T-cell (primary cell): ENCODE measurements at regions not wholly inside any gene's neighbourhood (a gene's known extent, or its start where the extent isn't known, plus 50 kb on each side); places are given as distances from the start of the nearest gene placed in this dataset.
"Not testable (repeated sequence)": the region's sequence is repeated elsewhere in the genome, so short reads cannot be mapped to it uniquely, and the experiment has no call there.

Experiments
- ATAC-seq, 4 experiments: fragments of 200-7000 bp in 3 of 4; fragments of 150-1000 bp in 1 of 4; cut with Tn5 transposase; replicated peaks in 1 of 4; 1 replicate in 3 of 4; 2 replicates in 1 of 4; pipeline ENCODE4 v1.10.0; 2021; ENCODE audit warnings: moderate library complexity in 3 of 4, mild to moderate bottlenecking in 2 of 4, moderate number of reproducible peaks in 1 of 4
- CTCF ChIA-PET, 2 donors: fragments of 300-600 bp; sonication (Branson Sonifier 250); formaldehyde crosslinking; loops; one replicate each; lab custom pipeline; 2022; ENCODE audit warnings: antibody characterized with exemption in 2 of 2; lab: Charles Lee
- POLR2A ChIA-PET, 2 donors: fragments of 300-600 bp; sonication (Branson Sonifier 250); formaldehyde crosslinking; loops; one replicate each; lab custom pipeline; 2022; ENCODE audit warnings: antibody characterized with exemption in 2 of 2; lab: Charles Lee
- DNase-seq, 35 experiments: peaks; one replicate each; pipeline versions ENCODE4 v3.0.0 to v3.0.0-alpha.2; 2013 to 2023
- H3K27ac ChIP-seq: one replicate; pipeline ENCODE4 v1.5.1; 2013; ENCODE audit warnings: low read length
- H3K27me3 ChIP-seq, 2 experiments: replicated peaks in 1 of 2; 1 replicate in 1 of 2; 2 replicates in 1 of 2; pipeline versions ENCODE4 v1.6.1 to v1.7.0; 2013; ENCODE audit warnings: low read length in 1 of 2, mixed read lengths in 1 of 2; ENCODE audit not compliant: control insufficient read depth in 2 of 2, insufficient read depth in 2 of 2; ENCODE audit errors: extremely low read depth in 1 of 2
- H3K36me3 ChIP-seq, 2 donors: 1 replicate in 1 of 2; 2 replicates in 1 of 2; pipeline versions ENCODE4 v1.6.1 to v1.7.0; 2013; ENCODE audit warnings: low read length in 1 of 2; ENCODE audit not compliant: control insufficient read depth in 2 of 2, insufficient read depth in 1 of 2; ENCODE audit errors: extremely low read depth in 1 of 2
- H3K4me1 ChIP-seq, 2 experiments: 1 replicate in 1 of 2; 2 replicates in 1 of 2; pipeline versions ENCODE4 v1.6.1 to v1.7.0; 2013; ENCODE audit warnings: low read length in 2 of 2, mixed read lengths in 1 of 2; ENCODE audit not compliant: insufficient read depth in 2 of 2, control insufficient read depth in 1 of 2; ENCODE audit errors: extremely low read depth in 1 of 2
- H3K4me3 ChIP-seq, 2 donors: 1 replicate in 1 of 2; 2 replicates in 1 of 2; pipeline versions ENCODE4 v1.5.1 to v1.7.0; 2013; ENCODE audit warnings: mild to moderate bottlenecking in 2 of 2, low read length in 1 of 2, moderate library complexity in 1 of 2; ENCODE audit not compliant: control insufficient read depth in 1 of 2; ENCODE audit errors: extremely low read depth in 1 of 2
- H3K9me3 ChIP-seq: 2 replicates; pipeline ENCODE4 v1.7.0; 2013
- H3K27ac Mint-ChIP-seq, 2 donors: one replicate each; pipeline ENCODE4 v1.8.0; 2020 to 2021; ENCODE audit warnings: mild to moderate bottlenecking in 2 of 2, mixed read lengths in 2 of 2
- H3K27me3 Mint-ChIP-seq, 2 donors: one replicate each; pipeline ENCODE4 v1.8.0; 2021 to 2022; ENCODE audit warnings: mixed read lengths in 2 of 2
- H3K36me3 Mint-ChIP-seq: one replicate; pipeline ENCODE4 v1.8.0; 2021; ENCODE audit warnings: mixed read lengths
- H3K4me1 Mint-ChIP-seq, 3 donors: one replicate each; pipeline ENCODE4 v1.8.0; 2020 to 2022; ENCODE audit warnings: mixed read lengths in 3 of 3, mild to moderate bottlenecking in 1 of 3
- H3K4me3 Mint-ChIP-seq, 3 donors: one replicate each; pipeline ENCODE4 v1.8.0; 2020 to 2022; ENCODE audit warnings: mild to moderate bottlenecking in 3 of 3, mixed read lengths in 3 of 3, moderate library complexity in 3 of 3
- H3K9me3 Mint-ChIP-seq, 3 donors: one replicate each; pipeline ENCODE4 v1.8.0; 2020 to 2022; ENCODE audit warnings: mixed read lengths in 3 of 3
- WGBS: methylation state at CpG from one replicate; pipeline ENCODE4 v1.1.5; 2013; ENCODE audit warnings: missing lambda C conversion rate; ENCODE audit not compliant: insufficient coverage; 5-methylcytosine and 5-hydroxymethylcytosine counted together

- peak overlapping the region in 2 of 3 donors; percentile 30 to 41 for H3K4me3 Mint-ChIP-seq
- POLR2A ChIA-PET = interaction anchor here in 1 of 2 donors (0.7 kb wide), 1 partner anchor 978 kb away, joined by 3 read pairs; no protein-coding TSS in a partner anchor
- peaks cover 0 to 2% (median 0%) of the 10 kb centered on the region in 3 donors for H3K9me3 Mint-ChIP-seq
- ATAC-seq (no peak), DNase-seq (peak in 30 of 35 experiments; percentile 0 to 59 (median 24))
- H3K4me1 Mint-ChIP-seq = peaks cover 5 to 9% (median 6%) of the 10 kb centered on the region in 3 donors
- H3K4me1 ChIP-seq = peaks cover 0 to 4% of the 10 kb centered on the region in 2 experiments
- no peaks in the 10 kb centered on the region for H3K36me3 Mint-ChIP-seq
- CTCF ChIA-PET = interaction anchor here (0.8 to 1.8 kb wide), 7 partner anchors 11 to 97 kb away, joined by 3 to 14 read pairs (median 3); no protein-coding TSS in a partner anchor
- peaks cover 20 to 41% of the 10 kb centered on the region in 2 donors for H3K27me3 Mint-ChIP-seq
- no peaks in the 10 kb centered on the region for H3K9me3 ChIP-seq
- H3K36me3 ChIP-seq = no peaks in the 10 kb centered on the region
- H3K27ac Mint-ChIP-seq = no peak overlapping the region
- H3K27ac ChIP-seq = no peak overlapping the region
- no peak overlapping the region for H3K4me3 ChIP-seq
- peaks cover 0 to 5% of the 10 kb centered on the region in 2 experiments for H3K27me3 ChIP-seq
- under 1% methylated on average over 9 of the region's 19 CpGs for WGBS
Measured at GRCh38 chr18:961644-962355, 57.1 kb downstream of the ADCYAP1 start.

DNA sequence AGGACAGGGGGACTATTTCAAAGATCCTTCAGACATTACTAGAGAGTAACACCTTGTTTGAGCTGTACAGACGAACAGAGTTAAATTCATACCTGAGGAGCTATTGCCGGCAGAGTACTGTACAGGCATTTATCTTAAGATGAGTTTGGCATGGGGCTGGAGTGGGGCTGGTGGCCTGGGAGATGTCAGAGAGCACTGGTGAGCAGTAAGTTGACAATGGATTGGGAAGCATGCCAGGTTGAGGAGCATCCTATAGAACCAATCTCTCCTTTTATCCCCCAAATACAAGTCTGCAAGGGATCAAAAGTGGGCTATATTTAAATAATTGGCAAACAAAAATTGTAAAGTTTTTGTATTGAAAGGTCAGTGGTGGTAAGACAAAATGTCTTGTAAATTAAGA, 58.6 kb downstream of the ADCYAP1 start:
- Histone ChIP-seq H3K27ac (no peak overlapping the region), H3K36me3 (no peaks in the 10 kb centered on the region), H3K9me3 (no peaks in the 10 kb centered on the region), H3K4me3 (no peak overlapping the region), H3K27me3 (peaks cover 0 to 5% of the 10 kb centered on the region in 2 experiments), H3K4me1 (peaks cover 0 to 4% of the 10 kb centered on the region in 2 experiments)
- Mint-ChIP-seq H3K36me3 (no peaks in the 10 kb centered on the region), H3K9me3 (peaks cover 0 to 5% (median 0%) of the 10 kb centered on the region in 3 donors), H3K27ac (no peak overlapping the region), H3K4me3 (no peak overlapping the region), H3K4me1 (peaks cover 5 to 9% (median 6%) of the 10 kb centered on the region in 3 donors), H3K27me3 (peaks cover 19 to 34% of the 10 kb centered on the region in 2 donors)
- 60% methylated on average over 2 of the region's 2 CpGs for WGBS
- ATAC-seq (no peak), DNase-seq (no peak)
- ChIA-PET POLR2A (no interaction called here), CTCF (interaction anchor here in 1 of 2 donors (1.1 kb wide), 1 partner anchor 9 kb away, joined by 4 read pairs; no protein-coding TSS in a partner anchor)

- DNase-seq (no peak), ATAC-seq (no peak)
- peaks cover 0 to 5% of the 10 kb centered on the region in 2 experiments for H3K27me3 ChIP-seq
- POLR2A ChIA-PET = no interaction called here
- H3K4me3 ChIP-seq = no peak overlapping the region
- Mint-ChIP-seq H3K36me3 (no peaks in the 10 kb centered on the region), H3K27me3 (peaks cover 15 to 24% of the 10 kb centered on the region in 2 donors), H3K4me1 (peaks cover 5 to 9% (median 6%) of the 10 kb centered on the region in 3 donors), H3K4me3 (no peak overlapping the region), H3K9me3 (peaks cover 2 to 9% (median 8%) of the 10 kb centered on the region in 3 donors), H3K27ac (no peak overlapping the region)
- WGBS = 73% methylated on average over 7 of the region's 11 CpGs
- no peak overlapping the region for H3K27ac ChIP-seq
- CTCF ChIA-PET = no interaction called here
- H3K4me1 ChIP-seq = peaks cover 0 to 4% of the 10 kb centered on the region in 2 experiments
- H3K9me3 ChIP-seq = no peaks in the 10 kb centered on the region
- H3K36me3 ChIP-seq = no peaks in the 10 kb centered on the region
Measured at GRCh38 chr18:965921-966758, 61.5 kb downstream of the ADCYAP1 start.

DNA sequence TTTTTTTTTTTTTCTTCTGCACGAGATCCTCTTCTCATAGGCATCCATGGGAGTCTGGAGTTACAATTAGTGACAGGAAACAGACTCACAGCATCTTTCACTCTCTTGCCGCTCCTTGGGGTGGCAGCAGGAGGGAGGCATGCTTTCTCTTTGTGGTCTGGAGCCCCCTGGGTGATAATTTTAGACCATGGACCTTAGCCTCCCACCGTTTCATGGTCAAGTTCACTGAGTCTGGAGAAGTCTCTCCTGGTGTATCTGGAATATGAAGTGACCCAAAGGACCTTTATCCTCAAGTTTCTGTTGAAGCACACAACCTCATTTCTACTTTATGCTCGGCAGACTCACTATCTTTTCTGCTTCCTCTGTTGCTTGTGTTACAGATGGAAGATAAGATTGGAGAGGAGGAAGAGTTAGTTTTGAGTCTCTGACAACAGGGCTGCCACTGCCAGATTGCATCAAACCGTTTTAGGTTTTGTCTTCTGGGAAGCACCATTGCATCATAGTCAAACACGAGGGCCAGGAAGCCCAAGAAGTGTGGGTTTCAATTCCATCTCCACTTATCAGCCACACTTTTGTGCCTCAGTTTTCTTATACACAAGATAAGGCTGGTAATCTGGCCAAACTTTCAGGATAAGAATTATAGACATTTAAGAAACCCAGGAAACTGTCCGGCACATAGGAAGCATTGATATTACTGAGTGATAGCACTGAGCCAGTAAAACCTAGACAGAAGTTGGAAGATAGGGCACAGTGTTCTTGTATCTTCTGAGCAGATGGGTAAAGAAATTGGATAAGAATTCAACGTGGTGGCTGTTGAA, 62.3 kb downstream of the ADCYAP1 start:
- H3K9me3 Mint-ChIP-seq = peaks cover 2 to 9% (median 8%) of the 10 kb centered on the region in 3 donors
- peaks cover 10 to 21% of the 10 kb centered on the region in 2 donors for H3K27me3 Mint-ChIP-seq
- no peaks in the 10 kb centered on the region for H3K9me3 ChIP-seq
- WGBS = 89% methylated on average over 1 of the region's 8 CpGs
- peaks cover under 1 to 1% (median under 1%) of the 10 kb centered on the region in 3 donors for H3K4me1 Mint-ChIP-seq
- no peak overlapping the region for H3K27ac ChIP-seq
- no peaks in the 10 kb centered on the region for H3K36me3 ChIP-seq
- ATAC-seq = no peak
- no peaks in the 10 kb centered on the region for H3K36me3 Mint-ChIP-seq
- H3K27me3 ChIP-seq = peaks cover 0 to 2% of the 10 kb centered on the region in 2 experiments
- no peak overlapping the region for H3K27ac Mint-ChIP-seq
- ChIA-PET CTCF (no interaction called here), POLR2A (no interaction called here)
- H3K4me1 ChIP-seq = no peaks in the 10 kb centered on the region
- no peak overlapping the region for H3K4me3 ChIP-seq
- H3K4me3 Mint-ChIP-seq = no peak overlapping the region
- DNase-seq = no peak

GRCh38 chr18:968910-969309, 64.2 kb downstream of the ADCYAP1 start:
- no CpG with 5 or more reads among the region's 1 CpG for WGBS
- ATAC-seq, POLR2A ChIA-PET: not testable (repeated sequence)

GRCh38 chr18:969311-969710, 64.6 kb downstream of the ADCYAP1 start:
- H3K36me3 Mint-ChIP-seq, H3K27ac ChIP-seq, H3K4me3 Mint-ChIP-seq, CTCF ChIA-PET, H3K27ac Mint-ChIP-seq, H3K27me3 ChIP-seq, DNase-seq, H3K4me1 Mint-ChIP-seq, H3K4me1 ChIP-seq, POLR2A ChIA-PET, H3K9me3 Mint-ChIP-seq, H3K4me3 ChIP-seq, ATAC-seq, H3K9me3 ChIP-seq, H3K36me3 ChIP-seq: not testable (repeated sequence)
- WGBS = no CpG with 5 or more reads among the region's 3 CpGs
- peaks cover 0 to 12% of the 10 kb centered on the region in 2 donors for H3K27me3 Mint-ChIP-seq

More at GRCh38 chr18:968910-969309, 64.2 kb downstream of the ADCYAP1 start:
- H3K27ac Mint-ChIP-seq, H3K4me3 ChIP-seq, H3K27ac ChIP-seq, H3K9me3 ChIP-seq, H3K4me3 Mint-ChIP-seq, CTCF ChIA-PET, H3K36me3 ChIP-seq, H3K36me3 Mint-ChIP-seq, H3K4me1 Mint-ChIP-seq, DNase-seq, H3K27me3 ChIP-seq, H3K9me3 Mint-ChIP-seq, H3K4me1 ChIP-seq: not testable (repeated sequence)
- H3K27me3 Mint-ChIP-seq = peaks cover 0 to 16% of the 10 kb centered on the region in 2 donors
